Skeletal muscle tissue (tissue), 3 donors: ENCODE measurements at regions not wholly inside any gene's neighbourhood (a gene's known extent, or its start where the extent isn't known, plus 50 kb on each side); places are given as distances from the start of the nearest gene placed in this dataset.

Source experiments
- H3K27ac ChIP-seq: one replicate; pipeline ENCODE4 v1.7.0; 2013; ENCODE audit warnings: mild to moderate bottlenecking, low read depth, low read length, inconsistent platforms
- H3K27me3 ChIP-seq, 3 donors: one replicate each; pipeline ENCODE4 v1.7.0; 2013; ENCODE audit warnings: low read length in 3 of 3; ENCODE audit not compliant: control insufficient read depth in 3 of 3, insufficient read depth in 3 of 3
- H3K36me3 ChIP-seq, 3 donors: one replicate each; pipeline ENCODE4 v1.7.0; 2013; ENCODE audit warnings: low read length in 3 of 3; ENCODE audit not compliant: control insufficient read depth in 3 of 3, insufficient read depth in 3 of 3
- H3K4me1 ChIP-seq, 3 donors: one replicate each; pipeline ENCODE4 v1.7.0; 2013; ENCODE audit warnings: low read length in 3 of 3, mild to moderate bottlenecking in 3 of 3; ENCODE audit not compliant: control insufficient read depth in 3 of 3, insufficient read depth in 3 of 3
- H3K4me3 ChIP-seq, 3 donors: one replicate each; pipeline ENCODE4 v1.7.0; 2013; ENCODE audit warnings: low read length in 3 of 3
- H3K9ac ChIP-seq, 3 donors: one replicate each; pipeline ENCODE4 v1.7.0; 2013; ENCODE audit warnings: low read length in 3 of 3, mild to moderate bottlenecking in 3 of 3, moderate library complexity in 2 of 3, low read depth in 1 of 3
- H3K9me3 ChIP-seq, 3 donors: one replicate each; pipeline ENCODE4 v1.7.0; 2013; ENCODE audit warnings: low read length in 3 of 3; ENCODE audit not compliant: control insufficient read depth in 3 of 3
- donor health status: Osteomylitis.

DNA sequence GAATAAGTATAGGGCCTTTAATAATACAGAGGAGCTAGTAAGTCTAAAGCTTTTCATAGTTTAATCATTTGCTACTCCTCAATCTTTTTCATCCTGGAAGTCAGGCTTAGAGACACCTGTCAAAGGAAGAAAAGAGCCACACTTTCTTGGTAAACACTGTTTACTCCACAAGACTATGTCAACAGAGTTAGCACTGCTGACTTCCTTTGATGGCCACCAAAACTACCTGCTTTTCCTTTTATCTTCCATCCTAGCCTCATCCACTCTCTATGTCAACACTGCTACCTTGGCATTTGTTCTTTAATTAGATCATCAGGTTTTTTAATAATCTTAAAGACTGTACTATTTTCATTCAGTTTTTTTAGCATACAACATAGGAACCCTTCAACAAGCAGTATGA, 106.2 kb downstream of the ELAPOR2 start:
- H3K4me1 ChIP-seq, result no peaks in the 10 kb centered on the region
- no peak overlapping the region for H3K9ac ChIP-seq
- H3K9me3 ChIP-seq, result no peaks in the 10 kb centered on the region
- H3K4me3 ChIP-seq, result no peak overlapping the region
- H3K36me3 ChIP-seq, result no peaks in the 10 kb centered on the region
- H3K27ac ChIP-seq, result no peak overlapping the region
- H3K27me3 ChIP-seq, result no peaks in the 10 kb centered on the region

- H3K9ac ChIP-seq, result no peak overlapping the region
- no peaks in the 10 kb centered on the region for H3K4me1 ChIP-seq
- no peak overlapping the region for H3K27ac ChIP-seq
- no peaks in the 10 kb centered on the region for H3K36me3 ChIP-seq
- H3K27me3 ChIP-seq, result no peaks in the 10 kb centered on the region
- no peaks in the 10 kb centered on the region for H3K9me3 ChIP-seq
- H3K4me3 ChIP-seq, result no peak overlapping the region
Observed at GRCh38 chr7:86951895-86952294, 107.6 kb downstream of the ELAPOR2 start.

DNA sequence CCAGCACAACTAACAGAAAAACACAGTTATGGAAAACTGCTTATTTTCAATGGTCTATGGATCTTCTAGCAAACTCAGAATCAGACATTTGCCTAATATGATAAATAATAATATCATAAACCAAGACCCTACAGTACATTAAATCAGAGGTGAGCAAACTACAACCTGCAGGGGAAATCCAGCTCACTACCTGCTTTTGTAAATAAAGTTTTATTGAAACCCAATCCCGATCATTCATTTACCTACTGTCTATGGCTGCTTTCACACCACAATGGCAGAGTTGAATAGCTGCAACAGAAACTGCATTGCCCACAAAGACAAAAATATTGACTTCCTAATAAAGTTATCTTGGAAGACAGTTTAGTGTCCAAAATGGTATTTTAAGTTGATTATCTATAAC, 108.5 kb downstream of the ELAPOR2 start:
- Histone ChIP-seq H3K4me3 (no peak overlapping the region), H3K9me3 (no peaks in the 10 kb centered on the region), H3K36me3 (no peaks in the 10 kb centered on the region), H3K4me1 (no peaks in the 10 kb centered on the region), H3K27me3 (no peaks in the 10 kb centered on the region), H3K9ac (no peak overlapping the region), H3K27ac (no peak overlapping the region)

- Histone ChIP-seq H3K4me1 (no peaks in the 10 kb centered on the region), H3K9ac (no peak overlapping the region), H3K27me3 (no peaks in the 10 kb centered on the region), H3K9me3 (no peaks in the 10 kb centered on the region), H3K4me3 (no peak overlapping the region), H3K36me3 (no peaks in the 10 kb centered on the region), H3K27ac (no peak overlapping the region)
Observed at GRCh38 chr7:86950360-86950759, 109.1 kb downstream of the ELAPOR2 start.

DNA sequence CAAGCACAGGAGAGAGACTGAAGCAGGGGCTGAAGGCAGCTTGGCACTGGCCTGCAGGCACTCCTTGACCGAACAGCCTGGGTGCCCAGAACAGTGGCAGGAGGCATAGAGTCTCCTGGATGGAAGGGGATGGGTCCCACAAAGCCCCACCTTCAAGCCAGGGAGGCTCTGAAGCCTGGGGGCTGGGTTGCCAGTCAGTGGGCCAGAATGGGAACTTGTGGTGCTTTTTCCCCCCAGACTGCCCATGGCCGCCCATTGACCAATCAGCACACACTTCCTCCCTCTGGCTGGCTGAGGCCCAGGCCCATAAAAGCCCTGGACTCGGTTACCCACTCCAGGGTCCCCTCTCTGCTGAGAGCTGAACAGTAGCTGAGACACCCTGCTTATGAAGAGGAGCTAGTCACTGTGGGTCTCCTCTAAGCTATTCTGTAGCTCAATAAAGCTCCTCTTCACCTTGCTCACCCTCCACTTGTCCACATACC, 109.6 kb downstream of the ELAPOR2 start:
- H3K4me3 ChIP-seq, result no peak overlapping the region
- no peaks in the 10 kb centered on the region for H3K27me3 ChIP-seq
- H3K36me3 ChIP-seq, result no peaks in the 10 kb centered on the region
- H3K9me3 ChIP-seq, result no peaks in the 10 kb centered on the region
- no peak overlapping the region for H3K27ac ChIP-seq
- no peaks in the 10 kb centered on the region for H3K4me1 ChIP-seq
- no peak overlapping the region for H3K9ac ChIP-seq

DNA sequence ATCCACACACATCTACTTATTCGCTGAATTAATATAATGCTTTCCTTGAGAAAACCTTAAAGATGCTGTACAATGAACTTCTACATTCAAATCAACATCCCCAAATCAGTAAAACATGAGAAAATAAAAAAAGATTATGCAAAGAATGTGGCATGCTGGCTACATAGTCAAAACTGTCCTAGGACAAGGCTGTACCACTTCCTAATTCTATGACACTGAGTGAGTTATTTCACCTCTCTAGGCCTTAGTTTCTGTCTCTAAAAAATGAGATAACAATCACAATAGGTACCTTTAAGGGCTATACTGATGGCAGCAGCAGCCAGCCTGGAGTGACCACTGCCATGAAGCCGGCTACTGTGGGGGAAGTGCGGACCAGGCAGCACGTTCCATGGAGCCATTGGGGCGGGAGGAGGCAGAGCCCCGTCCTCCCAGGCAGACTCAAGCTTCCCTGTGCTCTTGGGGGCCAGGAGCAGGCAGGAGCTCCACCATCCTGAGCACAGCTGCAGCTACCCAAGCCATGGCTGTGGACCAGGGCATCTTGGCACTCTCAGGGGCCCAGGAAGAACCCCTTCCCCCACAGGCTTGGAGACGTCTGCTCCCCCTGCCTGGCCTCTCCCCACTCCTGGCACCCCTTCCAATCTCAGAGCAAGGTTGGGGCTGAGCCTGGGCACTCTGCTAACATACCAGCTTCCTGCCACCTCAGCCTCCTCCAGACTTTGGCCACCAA, 110.2 kb downstream of the ELAPOR2 start:
- Histone ChIP-seq H3K9ac (no peak overlapping the region), H3K27me3 (no peaks in the 10 kb centered on the region), H3K9me3 (no peaks in the 10 kb centered on the region), H3K4me3 (no peak overlapping the region), H3K27ac (no peak overlapping the region), H3K4me1 (no peaks in the 10 kb centered on the region), H3K36me3 (no peaks in the 10 kb centered on the region)

- Histone ChIP-seq H3K27ac (no peak overlapping the region), H3K4me3 (no peak overlapping the region), H3K27me3 (no peaks in the 10 kb centered on the region), H3K4me1 (no peaks in the 10 kb centered on the region), H3K36me3 (no peaks in the 10 kb centered on the region), H3K9ac (no peak overlapping the region), H3K9me3 (no peaks in the 10 kb centered on the region)
Observed at GRCh38 chr7:86947929-86948328, 111.5 kb downstream of the ELAPOR2 start.

- no peak overlapping the region for H3K4me3 ChIP-seq
- no peak overlapping the region for H3K27ac ChIP-seq
- no peak overlapping the region for H3K9ac ChIP-seq
- H3K4me1 ChIP-seq, result peaks cover 0 to 3% (median 0%) of the 10 kb centered on the region in 3 donors
- H3K27me3 ChIP-seq, result no peaks in the 10 kb centered on the region
- no peaks in the 10 kb centered on the region for H3K9me3 ChIP-seq
- H3K36me3 ChIP-seq, result no peaks in the 10 kb centered on the region
Observed at GRCh38 chr7:86943447-86943846, 116.0 kb downstream of the ELAPOR2 start.

GRCh38 chr7:86942995-86943394, 116.5 kb downstream of the ELAPOR2 start:
- Histone ChIP-seq H3K9me3 (no peaks in the 10 kb centered on the region), H3K27ac (no peak overlapping the region), H3K4me3 (no peak overlapping the region), H3K9ac (no peak overlapping the region), H3K27me3 (no peaks in the 10 kb centered on the region), H3K4me1 (peaks cover 0 to 3% (median 0%) of the 10 kb centered on the region in 3 donors), H3K36me3 (no peaks in the 10 kb centered on the region)

- Histone ChIP-seq H3K9ac (no peak overlapping the region), H3K36me3 (no peaks in the 10 kb centered on the region), H3K4me1 (peaks cover 0 to 3% (median 0%) of the 10 kb centered on the region in 3 donors), H3K27ac (no peak overlapping the region), H3K4me3 (no peak overlapping the region), H3K27me3 (no peaks in the 10 kb centered on the region), H3K9me3 (no peaks in the 10 kb centered on the region)
Observed at GRCh38 chr7:86942081-86942480, 117.4 kb downstream of the ELAPOR2 start.
